NOMO-1 (cell line): ENCODE measurements at regions not wholly inside any gene's neighbourhood (a gene's known extent, or its start where the extent isn't known, plus 50 kb on each side); places are given as distances from the start of the nearest gene placed in this dataset.
"Not testable (repeated sequence)": the region's sequence is repeated elsewhere in the genome, so short reads cannot be mapped to it uniquely, and the experiment has no call there.

Source experiments
- DNase-seq, 2 experiments: peaks; one replicate each; lab custom pipeline; 2025; ENCODE audit not compliant: unreplicated experiment in 2 of 2; lab: John Stamatoyannopoulos, UW

DNA sequence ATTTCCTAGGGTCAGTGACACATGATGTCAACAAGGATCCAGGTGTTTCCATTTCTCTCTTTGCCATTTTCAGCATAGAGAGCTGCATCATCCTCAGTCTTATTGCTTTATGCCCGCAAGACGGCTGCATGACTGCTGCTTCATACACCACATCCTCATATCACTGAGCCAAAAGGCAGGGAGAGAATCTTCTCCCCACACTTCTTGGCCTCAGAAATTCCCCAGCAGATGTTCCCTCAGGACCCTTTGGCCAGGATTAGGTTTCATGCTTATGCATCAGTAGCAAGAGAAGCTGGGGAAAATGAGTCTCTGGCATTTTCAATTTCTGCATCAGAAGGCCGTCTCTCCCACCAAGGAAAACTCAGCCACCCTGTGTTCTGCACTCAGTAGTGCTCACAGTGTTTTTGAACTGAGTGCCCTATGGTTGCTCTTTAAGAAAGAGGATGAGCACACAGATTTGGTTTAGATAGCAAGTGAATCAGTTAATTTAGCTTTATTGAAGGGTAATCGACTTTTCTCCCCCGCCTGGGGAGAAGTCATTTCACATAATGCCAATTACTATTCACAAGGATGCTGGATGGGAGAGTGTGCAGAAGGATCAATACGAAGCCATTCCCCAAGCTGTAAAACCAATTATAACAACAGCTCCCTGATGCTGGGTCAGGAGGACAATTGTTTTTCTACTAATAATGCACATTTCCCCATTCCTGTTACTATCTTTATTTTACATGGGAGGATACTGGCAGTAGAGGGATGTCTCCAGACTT lies 360.2 kb downstream of the HHIPL2 start:
- no peak for DNase-seq

DNA sequence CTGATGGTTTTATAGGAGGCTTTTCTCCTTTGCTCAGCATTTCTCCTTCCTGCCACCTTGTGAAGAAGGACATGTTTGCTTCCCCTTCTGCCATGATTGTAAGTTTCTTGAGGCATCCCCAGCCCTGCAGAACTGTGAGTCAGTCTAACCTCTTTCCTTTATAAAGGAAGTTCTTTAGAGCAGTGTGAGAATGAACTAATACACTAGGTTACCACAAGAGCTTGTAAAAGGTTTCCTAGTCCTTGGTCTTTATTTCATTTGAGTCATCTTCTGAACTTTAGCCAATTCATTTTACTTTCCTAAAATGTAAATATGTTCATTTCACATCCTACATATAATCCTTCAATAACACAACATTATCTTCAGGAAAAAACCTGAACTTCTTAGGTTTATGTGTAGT lies 365.3 kb downstream of the HHIPL2 start:
- no peak for DNase-seq

- DNase-seq, result no peak
Observed at GRCh38 chr1:222181191-222181590, 366.7 kb downstream of the HHIPL2 start.

DNA sequence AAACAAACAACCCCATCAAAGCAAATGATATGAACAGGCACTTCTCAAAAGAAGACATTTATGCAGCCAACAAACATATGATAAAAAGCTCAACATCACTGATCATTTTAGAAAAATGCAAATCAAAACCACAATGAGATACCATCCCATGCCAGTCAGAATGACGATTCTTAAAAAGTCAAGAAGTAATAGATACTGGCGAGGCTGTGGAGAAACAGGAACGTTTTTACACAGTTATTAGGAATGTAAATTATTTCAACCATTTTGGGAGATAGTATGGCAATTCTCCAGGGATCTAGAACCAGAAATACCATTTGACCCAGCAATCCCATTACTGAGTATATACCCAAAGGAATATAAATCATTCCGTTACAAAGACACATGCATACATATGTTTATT lies 370.4 kb downstream of the HHIPL2 start:
- not testable (repeated sequence) for DNase-seq

DNA sequence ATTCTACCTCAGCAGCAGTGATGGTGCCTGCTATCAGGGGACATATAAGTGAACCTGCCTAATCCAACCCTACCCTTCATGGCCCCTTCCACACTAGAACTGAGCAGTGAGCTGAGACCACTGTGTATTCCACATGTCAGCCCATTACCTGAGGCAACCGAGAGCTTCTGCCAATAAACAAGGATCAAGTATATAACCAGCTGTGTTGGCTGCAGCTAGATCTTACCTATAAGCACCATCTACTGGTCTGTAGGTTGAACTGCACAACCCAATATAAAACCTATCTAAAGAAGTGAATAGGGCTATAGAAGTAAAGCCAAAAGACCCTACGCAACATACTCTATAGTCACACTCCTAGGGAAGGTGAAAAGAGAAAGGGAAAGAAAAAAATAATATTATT lies 376.9 kb downstream of the HHIPL2 start:
- peak in 1 of 2 experiments; percentile 37 for DNase-seq

- no peak for DNase-seq
Observed at GRCh38 chr1:222168621-222169020, 379.3 kb downstream of the HHIPL2 start.

- no peak for DNase-seq
Observed at GRCh38 chr1:222167896-222168295, 380.0 kb downstream of the HHIPL2 start.

- DNase-seq, result peak in 1 of 2 experiments; percentile 10
Observed at GRCh38 chr1:222167111-222167510, 380.8 kb downstream of the HHIPL2 start.

GRCh38 chr1:222165629-222166028 lies 382.3 kb downstream of the HHIPL2 start:
- no peak for DNase-seq

GRCh38 chr1:222163895-222164294 lies 384.0 kb downstream of the HHIPL2 start:
- DNase-seq, result no peak

GRCh38 chr1:222161676-222162075 lies 386.2 kb downstream of the HHIPL2 start:
- peak in 1 of 2 experiments; percentile 0 for DNase-seq

DNA sequence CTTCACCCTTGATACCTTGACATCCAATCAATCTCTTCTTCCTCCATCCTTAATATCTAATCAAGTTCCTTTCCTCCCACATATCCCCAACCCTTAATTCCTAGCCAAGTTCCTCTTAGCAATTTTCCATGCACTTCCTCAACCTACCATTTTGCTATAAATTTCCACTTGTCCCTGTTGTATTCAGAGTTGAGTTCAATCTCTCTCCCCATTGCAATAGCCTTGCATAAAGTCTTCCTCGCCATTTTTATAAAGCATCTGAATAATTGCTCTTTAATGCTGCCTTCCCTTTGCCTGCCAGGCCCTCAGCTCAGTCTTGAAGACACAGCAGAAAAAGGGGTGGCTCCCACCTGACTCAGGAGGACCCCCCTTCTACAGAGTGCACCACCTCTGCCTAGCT lies 390.3 kb downstream of the HHIPL2 start:
- no peak for DNase-seq

DNA sequence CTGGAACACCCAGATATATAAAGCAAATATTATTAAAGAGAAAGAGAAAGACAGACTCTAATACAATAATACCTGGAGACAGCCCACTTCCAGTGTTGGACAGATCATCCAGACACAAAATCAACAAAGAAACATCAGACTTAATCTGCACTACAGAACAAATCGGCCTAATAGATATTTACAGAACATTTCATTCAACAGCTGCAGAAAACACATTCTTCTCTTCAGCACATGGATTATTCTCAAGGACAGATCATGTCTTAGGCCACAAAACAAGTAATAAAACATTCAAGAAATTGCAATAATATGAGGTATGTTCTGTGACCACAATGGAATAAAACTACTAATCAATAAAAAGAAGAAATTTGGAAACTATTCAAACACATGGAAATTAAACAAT lies 398.3 kb upstream of the DUSP10 start:
- no peak for DNase-seq

GRCh38 chr1:222138095-222138494 lies 396.2 kb upstream of the DUSP10 start:
- DNase-seq, result no peak

GRCh38 chr1:222136869-222137268 lies 395.0 kb upstream of the DUSP10 start:
- DNase-seq, result no peak

DNA sequence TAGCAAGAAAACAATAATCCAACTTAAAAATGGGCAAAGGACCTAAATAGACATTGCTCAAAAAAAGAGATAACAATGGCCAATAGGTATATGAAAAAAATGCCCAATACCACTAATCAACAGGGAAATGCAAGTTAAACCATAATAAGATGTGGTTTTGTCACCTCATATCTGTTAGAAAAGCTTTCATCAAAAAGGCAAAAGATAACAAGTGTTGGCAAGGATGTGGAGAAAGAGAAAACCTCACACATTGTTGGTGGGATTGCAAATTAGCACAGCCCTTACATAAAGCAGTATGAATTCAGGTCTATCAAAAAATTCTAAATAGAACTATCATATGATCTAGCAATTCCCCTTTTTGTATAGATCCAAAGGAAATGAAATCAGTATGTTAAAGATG lies 387.2 kb upstream of the DUSP10 start:
- no peak for DNase-seq

- DNase-seq, result no peak
Observed at GRCh38 chr1:222127526-222128152, 385.8 kb upstream of the DUSP10 start.

DNA sequence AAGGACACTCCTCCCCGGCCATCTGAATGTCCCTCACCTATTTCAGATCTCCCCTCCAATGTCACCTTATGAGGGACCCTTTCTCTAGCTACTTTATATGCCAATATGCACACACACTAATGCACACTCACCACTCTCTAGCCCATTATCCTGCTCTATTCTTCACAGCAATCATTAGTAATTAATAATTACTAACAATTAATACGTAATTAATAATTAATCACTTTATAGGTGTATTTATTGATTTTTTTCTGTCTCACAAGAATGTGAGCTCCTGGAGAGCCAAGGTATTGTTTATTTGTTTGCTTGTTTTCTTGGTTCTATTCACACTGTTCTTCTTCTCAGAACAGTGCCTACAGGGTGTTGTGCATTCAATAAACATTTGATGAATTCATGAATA lies 385.2 kb upstream of the DUSP10 start:
- DNase-seq, result no peak

- DNase-seq, result peak; percentile 60 to 83
Observed at GRCh38 chr1:222126052-222126451, 384.2 kb upstream of the DUSP10 start.

- DNase-seq, result no peak
Observed at GRCh38 chr1:222124602-222125001, 382.7 kb upstream of the DUSP10 start.

DNA sequence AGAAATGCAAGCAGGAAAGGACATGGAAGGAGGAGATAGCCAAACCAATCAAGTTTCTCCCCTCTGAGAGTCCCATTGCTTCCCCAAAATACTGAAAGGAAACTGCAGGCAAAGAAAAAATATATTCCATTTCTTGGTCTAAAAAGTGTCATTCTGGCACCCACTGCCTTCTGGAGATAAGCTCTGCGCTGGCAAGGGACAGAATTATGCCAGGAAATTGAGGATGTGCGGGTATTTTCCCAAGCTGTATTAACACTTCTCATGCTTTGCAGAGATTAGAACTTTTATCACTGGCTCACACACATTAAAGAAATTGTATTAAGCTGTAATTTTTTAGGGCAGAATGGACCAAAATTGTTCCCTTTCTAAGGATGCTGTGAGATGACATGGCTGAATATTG lies 381.2 kb upstream of the DUSP10 start:
- DNase-seq, result no peak

- DNase-seq, result no peak
Observed at GRCh38 chr1:222117809-222118208, 375.9 kb upstream of the DUSP10 start.
